GM23248 (cell line): ENCODE measurements at regions not wholly inside any gene's neighbourhood (a gene's known extent, or its start where the extent isn't known, plus 50 kb on each side); places are given as distances from the start of the nearest gene placed in this dataset.

Experiments used
- DNase-seq: peaks from one replicate; pipeline ENCODE4 v3.0.0-alpha.2; 2015
- H2AFZ ChIP-seq: fragments of 200-600 bp; sonication (generic); 2 replicates; pipeline ENCODE4 v1.6.1; 2016; ENCODE audit warnings: antibody characterized with exemption
- H3F3A ChIP-seq: fragments of 200-600 bp; sonication (generic); 2 replicates; pipeline ENCODE4 v1.6.1; 2016; ENCODE audit warnings: mild to moderate bottlenecking, antibody characterized with exemption, mixed run types; ENCODE audit not compliant: insufficient read depth
- H3K27ac ChIP-seq: fragments of 200-600 bp; sonication (generic); 2 replicates; pipeline ENCODE4 v1.5.1; 2016; ENCODE audit warnings: mild to moderate bottlenecking
- H3K27me3 ChIP-seq: fragments of 200-600 bp; sonication (generic); replicated peaks from 2 replicates; pipeline ENCODE4 v1.6.1; 2016; ENCODE audit warnings: mild to moderate bottlenecking; ENCODE audit not compliant: insufficient read depth
- H3K36me3 ChIP-seq: fragments of 200-600 bp; sonication (generic); 2 replicates; pipeline ENCODE4 v1.6.1; 2016; ENCODE audit warnings: low read depth, mild to moderate bottlenecking
- H3K4me1 ChIP-seq: fragments of 200-600 bp; sonication (generic); 2 replicates; pipeline ENCODE4 v1.6.1; 2016; ENCODE audit warnings: mild to moderate bottlenecking; ENCODE audit not compliant: insufficient read depth
- H3K4me2 ChIP-seq: fragments of 200-600 bp; sonication (generic); one replicate; pipeline ENCODE4 v1.6.1; 2016; ENCODE audit warnings: mild to moderate bottlenecking; ENCODE audit not compliant: unreplicated experiment
- H3K4me3 ChIP-seq: fragments of 200-600 bp; sonication (generic); 2 replicates; pipeline ENCODE4 v1.5.1; 2016; ENCODE audit warnings: mild to moderate bottlenecking
- H3K79me2 ChIP-seq: fragments of 200-600 bp; sonication (generic); 2 replicates; pipeline ENCODE4 v1.6.1; 2016; ENCODE audit warnings: mild to moderate bottlenecking; ENCODE audit not compliant: insufficient read depth
- H3K9ac ChIP-seq: fragments of 200-600 bp; sonication (generic); 2 replicates; pipeline ENCODE4 v1.6.1; 2016; ENCODE audit warnings: mild to moderate bottlenecking
- H3K9me2 ChIP-seq: fragments of 200-600 bp; sonication (generic); 2 replicates; pipeline ENCODE4 v1.6.1; 2016; ENCODE audit warnings: mixed run types, mild to moderate bottlenecking, moderate library complexity; ENCODE audit not compliant: insufficient read depth
- H3K9me3 ChIP-seq: fragments of 200-600 bp; sonication (generic); one replicate; pipeline ENCODE4 v1.6.1; 2017; ENCODE audit warnings: low read depth
- H4K20me1 ChIP-seq: fragments of 200-600 bp; sonication (generic); 2 replicates; pipeline ENCODE4 v1.6.0; 2016; ENCODE audit not compliant: insufficient read depth
- EZH2 ChIP-seq: fragments of 200-600 bp; sonication (generic); IDR thresholded peaks from 2 replicates; pipeline ENCODE4 v1.6.1; 2018; ENCODE audit warnings: antibody characterized with exemption, mild to moderate bottlenecking; ENCODE audit not compliant: insufficient read depth, poor library complexity, severe bottlenecking
- EZH2phosphoT487 ChIP-seq: fragments of 200-600 bp; sonication (generic); IDR thresholded peaks from 2 replicates; pipeline ENCODE4 v1.6.1; 2018; ENCODE audit warnings: antibody characterized with exemption, moderate library complexity, mild to moderate bottlenecking, low read depth; ENCODE audit not compliant: insufficient read depth
- WGBS, 2 experiments: methylation state at CpG; one replicate each; pipeline ENCODE4 v1.1.6; 2015 to 2017; ENCODE audit warnings: low lambda C conversion rate in 2 of 2, low coverage in 1 of 2; ENCODE audit errors: missing lambda C conversion rate in 2 of 2; 5-methylcytosine and 5-hydroxymethylcytosine counted together
- in situ Hi-C: fragments of 300-500 bp; cut with MboI; formaldehyde crosslinking; loops from 2 replicates; pipeline ENCODE4 v1.15.0; 2020

DNA sequence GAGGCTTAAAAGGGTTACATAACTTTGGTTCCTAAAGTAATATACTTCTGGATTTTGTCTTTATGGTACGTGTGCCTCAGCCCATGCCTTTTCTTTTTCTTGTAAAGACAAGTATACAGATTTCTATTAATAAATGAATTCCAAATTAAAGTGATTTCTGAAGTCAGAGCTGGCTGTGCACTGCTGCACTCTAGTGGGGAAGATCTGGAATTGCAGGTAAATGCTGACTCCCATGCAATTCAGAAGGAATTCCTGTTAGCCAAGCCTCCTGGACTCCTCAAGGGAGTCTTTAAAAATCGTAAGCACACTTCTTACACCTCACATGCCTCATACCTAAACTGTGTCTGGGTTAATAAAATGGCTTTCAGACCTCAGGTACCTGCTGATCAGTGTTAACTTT is 118.4 kb upstream of the SLC7A1 start:
- H3K27me3 ChIP-seq, result no peaks in the 10 kb centered on the region
- in situ Hi-C loops, result no loop called here
- no peaks in the 10 kb centered on the region for H4K20me1 ChIP-seq
- no peaks in the 10 kb centered on the region for H3K36me3 ChIP-seq
- no peaks in the 10 kb centered on the region for H3K4me1 ChIP-seq
- 31 to 35% methylated on average over 2 of the region's 2 CpGs for WGBS, 2 experiments
- no peaks in the 10 kb centered on the region for H3K9me3 ChIP-seq
- no peak overlapping the region for H3K4me2 ChIP-seq
- H3K79me2 ChIP-seq, result no peaks in the 10 kb centered on the region
- no peak overlapping the region for H3K4me3 ChIP-seq
- no peak overlapping the region for H2AFZ ChIP-seq
- DNase-seq, result peak; percentile 9
- no peak overlapping the region for H3K27ac ChIP-seq
- no peaks in the 10 kb centered on the region for H3F3A ChIP-seq
- H3K9me2 ChIP-seq, result no peaks in the 10 kb centered on the region
- no peak overlapping the region for H3K9ac ChIP-seq
- TF ChIP-seq EZH2phosphoT487, result no peak
- TF ChIP-seq EZH2, result no peak

DNA sequence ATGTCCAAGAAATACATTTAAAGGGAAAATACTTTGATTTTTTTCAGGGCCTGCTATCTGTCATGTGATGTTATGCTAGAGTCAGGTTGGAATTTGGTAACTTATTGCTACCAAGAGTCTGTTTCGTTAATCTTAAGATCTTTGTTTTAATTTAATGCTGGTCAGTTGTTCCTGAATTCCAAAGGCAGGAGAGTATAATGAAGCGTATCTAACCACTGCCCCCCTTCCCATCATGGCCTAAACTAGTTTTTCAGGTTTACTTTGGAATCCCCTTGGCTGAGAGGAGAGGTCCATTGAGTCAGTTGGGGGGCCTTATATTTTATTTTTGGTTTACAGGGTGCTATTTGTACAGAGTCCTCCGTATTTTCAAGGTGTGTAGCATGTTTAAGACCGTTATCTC is 116.3 kb upstream of the SLC7A1 start:
- Histone ChIP-seq H3K9ac (no peak overlapping the region), H3K4me1 (no peaks in the 10 kb centered on the region), H3K4me3 (no peak overlapping the region), H3K27me3 (no peaks in the 10 kb centered on the region), H4K20me1 (no peaks in the 10 kb centered on the region), H3K79me2 (no peaks in the 10 kb centered on the region), H2AFZ (no peak overlapping the region), H3F3A (no peaks in the 10 kb centered on the region), H3K9me2 (no peaks in the 10 kb centered on the region), H3K9me3 (no peaks in the 10 kb centered on the region), H3K27ac (no peak overlapping the region), H3K36me3 (no peaks in the 10 kb centered on the region), H3K4me2 (no peak overlapping the region)
- in situ Hi-C loops, result no loop called here
- TF ChIP-seq EZH2 (no peak), EZH2phosphoT487 (no peak)
- no peak for DNase-seq
- 96 to 98% methylated on average over 4 of the region's 4 CpGs for WGBS, 2 experiments

DNA sequence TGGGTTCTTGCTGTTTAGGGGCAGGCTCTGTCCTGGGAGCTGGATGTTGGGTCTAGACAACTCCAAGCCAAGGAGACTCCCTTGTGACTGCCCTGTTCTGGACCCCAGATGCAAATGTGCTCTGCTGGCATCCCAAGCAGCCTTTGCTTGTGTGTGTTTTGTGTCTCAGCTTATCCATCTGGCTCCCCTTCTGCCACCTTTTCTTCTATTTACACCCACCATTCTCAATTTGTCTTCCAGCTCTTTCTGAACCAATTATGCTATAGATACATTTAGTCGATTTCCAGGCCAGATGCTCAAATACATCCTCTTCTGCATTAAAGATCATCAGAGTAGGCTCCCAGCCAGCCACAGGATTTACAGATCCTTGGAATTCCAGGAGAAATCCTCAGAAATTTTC is 115.0 kb upstream of the SLC7A1 start:
- Histone ChIP-seq H3F3A (no peaks in the 10 kb centered on the region), H3K4me3 (no peak overlapping the region), H3K4me1 (no peaks in the 10 kb centered on the region), H3K4me2 (no peak overlapping the region), H3K9me3 (no peaks in the 10 kb centered on the region), H4K20me1 (no peaks in the 10 kb centered on the region), H2AFZ (no peak overlapping the region), H3K36me3 (no peaks in the 10 kb centered on the region), H3K79me2 (no peaks in the 10 kb centered on the region), H3K27me3 (no peaks in the 10 kb centered on the region), H3K9ac (no peak overlapping the region), H3K9me2 (no peaks in the 10 kb centered on the region), H3K27ac (no peak overlapping the region)
- TF ChIP-seq EZH2, result no peak
- no peak for TF ChIP-seq EZH2phosphoT487
- no peak for DNase-seq
- WGBS, 2 experiments, result 91 to 100% methylated on average over 1 of the region's 1 CpG
- in situ Hi-C loops, result no loop called here

DNA sequence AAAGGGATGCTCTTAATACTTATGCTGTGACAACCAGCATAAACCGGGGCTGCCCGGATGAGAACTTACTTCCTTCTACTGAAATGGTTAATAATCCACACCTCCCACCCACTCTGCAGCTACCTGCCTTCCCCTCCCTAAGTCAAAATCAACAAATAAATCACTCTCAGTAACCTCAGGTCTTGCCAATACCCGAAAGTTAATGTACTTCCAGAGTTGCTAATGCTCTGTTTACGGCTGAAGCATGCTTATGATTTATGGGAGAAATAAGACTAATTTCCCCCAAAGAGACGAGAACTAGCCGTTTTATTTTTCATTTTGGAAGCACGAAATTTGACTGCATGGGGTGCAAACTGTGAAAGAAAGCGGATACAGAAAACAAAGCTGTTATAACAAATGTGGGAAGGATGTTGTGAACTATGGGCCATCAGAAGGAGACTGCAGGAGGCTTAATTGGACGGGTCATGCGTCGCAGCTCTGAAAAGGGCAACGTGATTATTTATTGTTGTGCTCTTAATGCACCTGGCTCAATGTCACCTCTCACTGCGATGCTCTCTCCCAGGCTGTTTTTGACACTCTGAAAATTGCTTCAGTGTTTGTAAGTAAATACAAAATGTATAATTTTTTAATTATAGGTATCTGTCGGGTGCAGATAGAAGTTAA is 114.0 kb upstream of the SLC7A1 start:
- Histone ChIP-seq H3K4me1 (peaks cover 4% of the 10 kb centered on the region; the same call in 1 of the 2 replicates), H3K9me3 (no peaks in the 10 kb centered on the region), H3K4me2 (no peak overlapping the region), H3F3A (0 out of 2 replicates have a peak, but pooled peaks cover 1% of the 10 kb centered on the region), H3K9me2 (no peaks in the 10 kb centered on the region), H3K36me3 (no peaks in the 10 kb centered on the region), H4K20me1 (no peaks in the 10 kb centered on the region), H3K4me3 (no peak overlapping the region), H2AFZ (no peak overlapping the region), H3K27ac (no peak overlapping the region), H3K9ac (no peak overlapping the region), H3K79me2 (no peaks in the 10 kb centered on the region), H3K27me3 (no peaks in the 10 kb centered on the region)
- TF ChIP-seq EZH2phosphoT487, result no peak
- no peak for TF ChIP-seq EZH2
- WGBS, 2 experiments, result 82 to 85% methylated on average over 14 of the region's 14 CpGs
- in situ Hi-C loops, result loop anchor here (10.0 kb wide), 1 partner anchor 195 kb away; no protein-coding TSS in a partner anchor
- no peak for DNase-seq
